HG03469 (cell line): ENCODE measurements at regions not wholly inside any gene's neighbourhood (a gene's known extent, or its start where the extent isn't known, plus 50 kb on each side); places are given as distances from the start of the nearest gene placed in this dataset.

Experiments used
- ATAC-seq: cut with Tn5 transposase; IDR thresholded peaks from one replicate; pipeline ENCODE4 v1.9.1; 2021; ENCODE audit warnings: mild to moderate bottlenecking, moderate library complexity, moderate number of reproducible peaks; ENCODE audit not compliant: unreplicated experiment

GRCh38 chr1:193680247-193680923, 494.0 kb upstream of the B3GALT2 start:
- no peak for ATAC-seq

- ATAC-seq, result no peak
Measured at GRCh38 chr1:193677874-193678273, 491.5 kb upstream of the B3GALT2 start.

- ATAC-seq, result no peak
Measured at GRCh38 chr1:193676996-193677549, 490.7 kb upstream of the B3GALT2 start.

GRCh38 chr1:193674292-193674944, 488.0 kb upstream of the B3GALT2 start:
- ATAC-seq, result no peak

GRCh38 chr1:193666485-193667083, 480.2 kb upstream of the B3GALT2 start:
- no peak for ATAC-seq

GRCh38 chr1:193663965-193664364, 477.6 kb upstream of the B3GALT2 start:
- no peak for ATAC-seq

- no peak for ATAC-seq
Measured at GRCh38 chr1:193662030-193662429, 475.6 kb upstream of the B3GALT2 start.

GRCh38 chr1:193661385-193661784, 475.0 kb upstream of the B3GALT2 start:
- no peak for ATAC-seq

- no peak for ATAC-seq
Measured at GRCh38 chr1:193660428-193660827, 474.0 kb upstream of the B3GALT2 start.

GRCh38 chr1:193658691-193659090, 472.3 kb upstream of the B3GALT2 start:
- no peak for ATAC-seq

- ATAC-seq, result no peak
Measured at GRCh38 chr1:193658081-193658480, 471.7 kb upstream of the B3GALT2 start.

GRCh38 chr1:193657552-193657951, 471.1 kb upstream of the B3GALT2 start:
- ATAC-seq, result no peak

GRCh38 chr1:193656841-193657240, 470.4 kb upstream of the B3GALT2 start:
- no peak for ATAC-seq

GRCh38 chr1:193654951-193655735, 468.7 kb upstream of the B3GALT2 start:
- ATAC-seq, result no peak

GRCh38 chr1:193649587-193649986, 463.2 kb upstream of the B3GALT2 start:
- no peak for ATAC-seq

- no peak for ATAC-seq
Measured at GRCh38 chr1:193634876-193635275, 448.5 kb upstream of the B3GALT2 start.

- no peak for ATAC-seq
Measured at GRCh38 chr1:193634470-193634869, 448.1 kb upstream of the B3GALT2 start.

GRCh38 chr1:193633991-193634390, 447.6 kb upstream of the B3GALT2 start:
- ATAC-seq, result no peak

- no peak for ATAC-seq
Measured at GRCh38 chr1:193633093-193633492, 446.7 kb upstream of the B3GALT2 start.

- no peak for ATAC-seq
Measured at GRCh38 chr1:193631306-193631705, 444.9 kb upstream of the B3GALT2 start.

- ATAC-seq, result no peak
Measured at GRCh38 chr1:193629875-193630274, 443.5 kb upstream of the B3GALT2 start.
